T-helper 17 cell (primary cell): ENCODE measurements at regions not wholly inside any gene's neighbourhood (a gene's known extent, or its start where the extent isn't known, plus 50 kb on each side); places are given as distances from the start of the nearest gene placed in this dataset.
"Not testable (repeated sequence)": the region's sequence is repeated elsewhere in the genome, so short reads cannot be mapped to it uniquely, and the experiment has no call there.

Experiments used
- ATAC-seq: fragments of 150-1000 bp; cut with Tn5 transposase; 2 replicates; pipeline ENCODE4 v1.10.0; 2021; ENCODE audit warnings: mild to moderate bottlenecking, moderate library complexity
- DNase-seq, 3 donors: peaks; one replicate each; pipeline versions ENCODE4 v3.0.0 to v3.0.0-alpha.2; 2020 to 2021
- H3K9me3 ChIP-seq: one replicate; pipeline ENCODE4 v1.7.0; 2013; ENCODE audit warnings: low read length, mild to moderate bottlenecking; ENCODE audit not compliant: control insufficient read depth, poor library complexity, severe bottlenecking
- H3K27ac Mint-ChIP-seq: one replicate; pipeline ENCODE4 v1.8.0; 2022; ENCODE audit warnings: mild to moderate bottlenecking, moderate library complexity, mixed read lengths
- H3K27me3 Mint-ChIP-seq: one replicate; pipeline ENCODE4 v1.8.0; 2022; ENCODE audit warnings: mixed read lengths
- H3K36me3 Mint-ChIP-seq: one replicate; pipeline ENCODE4 v1.8.0; 2022; ENCODE audit warnings: low read depth, mixed read lengths
- H3K4me1 Mint-ChIP-seq: one replicate; pipeline ENCODE4 v1.8.0; 2022; ENCODE audit warnings: mild to moderate bottlenecking, mixed read lengths
- H3K4me3 Mint-ChIP-seq: one replicate; pipeline ENCODE4 v1.8.0; 2022; ENCODE audit warnings: mild to moderate bottlenecking, moderate library complexity, mixed read lengths

DNA sequence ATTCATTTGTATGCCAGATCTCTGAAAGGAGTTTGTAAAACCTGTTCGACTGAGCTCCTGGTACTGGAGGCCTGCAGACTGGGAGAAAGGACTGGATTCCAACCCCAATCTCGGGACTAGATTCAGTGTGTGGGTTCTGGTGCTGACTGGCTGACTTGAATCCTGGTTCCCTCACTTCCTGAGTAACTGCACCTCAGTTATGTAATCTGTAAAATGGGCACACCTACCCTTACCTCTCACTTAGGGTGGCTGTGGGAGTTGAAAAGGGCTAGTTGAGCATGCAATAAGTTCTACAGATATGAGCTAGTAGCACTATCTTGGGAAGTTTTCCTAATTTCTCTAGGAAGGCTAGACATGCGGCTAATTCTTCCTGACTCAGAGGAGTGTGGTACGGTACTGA is 621.3 kb upstream of the TBX3 start:
- no peaks in the 10 kb centered on the region for H3K9me3 ChIP-seq
- no peaks in the 10 kb centered on the region for H3K27me3 Mint-ChIP-seq
- no peak for DNase-seq
- H3K27ac Mint-ChIP-seq = no peak overlapping the region
- no peak for ATAC-seq
- no peak overlapping the region for H3K4me3 Mint-ChIP-seq
- H3K36me3 Mint-ChIP-seq = no peaks in the 10 kb centered on the region
- no peaks in the 10 kb centered on the region for H3K4me1 Mint-ChIP-seq

DNA sequence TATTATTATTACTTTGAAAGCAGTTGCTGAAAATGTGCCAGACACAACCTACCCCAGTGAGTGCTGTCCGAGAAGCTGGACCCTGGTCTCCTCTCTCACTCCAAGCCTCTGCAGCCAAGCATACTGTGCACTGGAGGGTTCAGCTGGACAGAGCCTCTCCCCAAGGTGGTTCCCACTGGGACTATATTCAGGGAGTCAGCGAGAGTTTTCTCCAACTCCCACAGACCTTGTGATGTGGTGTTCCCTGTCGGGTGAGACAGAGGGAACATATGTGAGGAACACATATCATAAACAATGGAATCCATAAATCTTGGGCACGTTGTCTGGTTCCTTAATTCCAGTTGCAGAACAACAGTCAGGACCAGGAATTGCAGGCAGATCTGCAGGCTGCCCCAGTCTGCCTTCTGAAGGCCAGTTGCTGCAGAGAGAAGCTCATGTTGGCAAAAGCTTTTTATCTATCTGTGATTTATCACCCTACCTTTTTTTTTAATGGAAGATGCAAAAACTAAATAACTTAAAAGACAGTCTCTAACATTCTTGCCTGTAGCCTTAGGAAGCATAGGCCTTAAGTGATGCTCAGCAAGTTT is 619.8 kb upstream of the TBX3 start:
- DNase-seq (no peak), ATAC-seq (no peak)
- H3K9me3 ChIP-seq = no peaks in the 10 kb centered on the region
- H3K36me3 Mint-ChIP-seq = no peaks in the 10 kb centered on the region
- H3K4me1 Mint-ChIP-seq = no peaks in the 10 kb centered on the region
- H3K27me3 Mint-ChIP-seq = no peaks in the 10 kb centered on the region
- no peak overlapping the region for H3K4me3 Mint-ChIP-seq
- H3K27ac Mint-ChIP-seq = no peak overlapping the region

DNA sequence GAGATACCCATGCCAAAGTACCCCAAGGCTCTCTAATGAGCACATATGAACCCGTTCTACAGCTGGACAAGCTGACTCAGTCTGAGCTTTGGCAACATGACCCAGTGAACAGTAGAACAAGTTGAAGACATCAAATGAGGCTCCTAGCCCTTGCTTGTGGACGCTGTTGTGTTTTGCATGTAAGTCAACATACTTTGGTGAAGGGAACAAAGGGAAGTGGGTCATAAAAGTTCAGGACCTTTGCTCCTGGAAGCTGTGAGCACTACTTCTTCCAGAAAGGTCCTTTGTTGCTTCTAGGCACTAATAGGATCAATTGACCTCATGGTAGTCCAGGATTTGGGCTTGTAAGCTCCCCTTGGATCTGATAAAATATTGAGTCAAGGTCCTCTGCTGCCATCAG is 613.5 kb upstream of the TBX3 start:
- Mint-ChIP-seq H3K27me3 (no peaks in the 10 kb centered on the region), H3K4me3 (no peak overlapping the region), H3K27ac (no peak overlapping the region), H3K4me1 (no peaks in the 10 kb centered on the region), H3K36me3 (no peaks in the 10 kb centered on the region)
- ATAC-seq = no peak
- DNase-seq = no peak
- H3K9me3 ChIP-seq = peaks cover 3% of the 10 kb centered on the region

DNA sequence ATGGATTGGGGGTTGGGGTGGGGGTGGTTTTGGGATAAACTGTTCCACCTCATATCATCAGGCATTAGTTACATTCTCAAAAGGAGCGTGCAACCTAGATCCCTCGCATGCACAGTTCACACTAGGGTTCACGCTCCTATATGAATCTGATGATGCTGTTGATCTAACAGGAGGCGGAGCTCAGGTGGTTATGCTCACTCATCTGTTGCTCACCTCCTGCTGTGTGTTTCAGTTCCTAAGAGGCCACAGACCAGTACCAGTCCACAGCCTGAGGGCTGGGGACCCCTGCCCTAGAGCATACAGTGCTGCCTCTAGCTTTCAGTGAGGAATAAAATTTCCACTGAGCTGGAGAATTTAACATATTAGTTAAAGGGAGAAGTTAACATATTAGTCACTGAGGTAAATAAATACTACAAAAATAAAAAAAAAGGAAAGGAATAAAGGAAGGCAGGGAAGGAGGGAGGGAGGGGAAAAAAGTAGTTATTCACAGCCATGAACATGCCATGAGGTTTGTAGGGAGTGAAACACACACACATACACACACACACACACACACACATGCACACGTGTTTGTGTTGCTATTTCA is 612.7 kb upstream of the TBX3 start:
- H3K4me1 Mint-ChIP-seq = no peaks in the 10 kb centered on the region
- H3K27me3 Mint-ChIP-seq = no peaks in the 10 kb centered on the region
- no peaks in the 10 kb centered on the region for H3K36me3 Mint-ChIP-seq
- ATAC-seq (no peak), DNase-seq (no peak)
- H3K27ac Mint-ChIP-seq = no peak overlapping the region
- peaks cover 3% of the 10 kb centered on the region for H3K9me3 ChIP-seq
- H3K4me3 Mint-ChIP-seq = no peak overlapping the region

DNA sequence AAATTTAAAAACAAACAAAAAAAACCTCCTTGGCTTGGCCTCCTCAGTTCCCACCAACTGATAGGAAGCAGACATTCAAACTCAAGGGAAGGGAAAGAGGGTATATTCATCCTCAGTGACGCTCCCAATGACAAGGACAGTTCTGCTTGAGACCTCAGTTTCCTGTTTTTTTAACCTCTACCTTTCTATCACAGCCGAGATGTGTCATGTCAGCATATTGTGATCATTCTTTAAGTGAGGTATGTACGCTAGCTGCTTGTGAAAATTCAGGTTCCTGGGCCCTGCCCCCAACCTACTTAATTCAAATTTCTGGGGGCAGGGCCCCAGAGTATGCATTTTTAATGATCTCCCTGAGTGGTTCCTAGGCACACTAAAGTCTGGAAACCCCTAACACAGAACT is 611.9 kb upstream of the TBX3 start:
- peaks cover 3% of the 10 kb centered on the region for H3K9me3 ChIP-seq
- H3K4me3 Mint-ChIP-seq = no peak overlapping the region
- H3K36me3 Mint-ChIP-seq = no peaks in the 10 kb centered on the region
- DNase-seq (no peak), ATAC-seq (no peak)
- H3K27ac Mint-ChIP-seq = no peak overlapping the region
- H3K4me1 Mint-ChIP-seq = no peaks in the 10 kb centered on the region
- no peaks in the 10 kb centered on the region for H3K27me3 Mint-ChIP-seq

DNA sequence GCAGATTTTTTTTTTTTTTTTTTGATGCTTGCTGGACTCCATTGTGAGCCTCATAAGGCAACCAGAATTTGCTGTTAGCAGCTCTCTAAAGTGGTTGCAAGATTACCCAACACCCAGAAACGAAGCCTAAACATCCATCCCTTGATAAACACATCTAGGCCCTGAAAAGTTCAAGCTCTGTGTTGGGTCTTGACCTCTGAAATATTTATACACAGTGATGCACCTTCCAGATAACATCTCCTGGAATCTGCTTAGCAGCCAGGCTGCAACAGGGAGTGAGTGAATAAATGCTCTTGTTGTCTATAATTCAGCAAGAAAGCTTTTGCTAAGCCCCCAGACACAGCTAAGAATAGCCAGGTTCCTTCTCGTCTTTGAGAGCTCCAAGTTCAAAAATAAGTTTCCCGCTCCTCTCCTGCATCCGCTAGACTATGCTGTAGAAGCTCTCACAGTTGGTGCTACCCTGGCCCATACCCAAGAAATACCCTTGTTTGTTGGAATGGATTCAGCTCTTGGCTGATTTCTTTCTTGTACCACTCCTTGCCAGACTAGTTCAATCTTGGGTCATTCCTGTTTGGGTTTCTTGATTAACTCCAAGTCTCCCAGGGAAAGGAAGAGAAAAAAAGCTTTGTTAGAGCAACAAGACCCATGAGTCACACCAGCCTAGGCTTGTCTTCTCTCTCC is 610.6 kb upstream of the TBX3 start:
- Mint-ChIP-seq H3K36me3 (no peaks in the 10 kb centered on the region), H3K27ac (no peak overlapping the region), H3K4me3 (no peak overlapping the region), H3K4me1 (no peaks in the 10 kb centered on the region), H3K27me3 (no peaks in the 10 kb centered on the region)
- no peak for DNase-seq
- ATAC-seq = no peak
- peaks cover 3% of the 10 kb centered on the region for H3K9me3 ChIP-seq

DNA sequence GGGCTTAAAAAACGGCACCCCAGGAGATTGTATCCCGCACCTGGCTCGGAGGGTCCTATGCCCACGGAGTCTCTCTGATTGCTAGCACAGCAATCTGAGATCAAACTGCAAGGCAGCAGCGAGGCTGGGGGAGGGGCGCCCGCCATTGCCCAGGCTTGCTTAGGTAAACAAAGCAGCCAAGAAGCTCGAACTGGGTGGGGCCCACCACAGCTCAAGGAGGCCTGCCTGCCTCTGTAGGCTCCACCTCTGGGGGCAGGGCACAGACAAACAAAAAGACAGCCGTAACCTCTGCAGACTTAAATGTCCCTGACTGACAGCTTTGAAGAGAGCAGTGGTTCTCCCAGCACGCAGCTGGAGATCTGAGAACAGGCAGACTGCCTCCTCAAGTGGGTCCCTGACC is 601.5 kb upstream of the TBX3 start:
- H3K36me3 Mint-ChIP-seq, H3K4me3 Mint-ChIP-seq, H3K9me3 ChIP-seq, H3K27me3 Mint-ChIP-seq, DNase-seq, ATAC-seq, H3K4me1 Mint-ChIP-seq, H3K27ac Mint-ChIP-seq: not testable (repeated sequence)

DNA sequence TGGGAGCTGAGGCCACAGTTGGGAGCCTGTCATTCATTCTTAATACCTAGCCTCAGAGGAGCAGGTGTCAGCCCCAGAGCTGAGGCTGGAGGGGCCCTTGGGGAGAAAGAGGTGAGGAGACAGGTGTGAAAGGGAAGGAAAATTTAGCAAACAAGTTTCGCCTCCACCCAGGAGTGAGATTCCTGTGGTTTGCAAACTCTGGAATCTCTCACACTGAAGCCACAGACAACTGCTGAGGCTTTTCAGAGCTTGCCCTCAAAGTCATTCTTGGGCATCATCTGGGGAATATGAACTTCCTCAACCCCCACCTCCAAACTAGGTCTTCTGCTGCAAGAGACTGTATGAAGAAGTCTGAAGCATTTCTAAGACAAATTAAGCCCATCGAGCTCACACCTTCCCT is 589.5 kb upstream of the TBX3 start:
- H3K4me3 Mint-ChIP-seq = no peak overlapping the region
- no peak for ATAC-seq
- H3K9me3 ChIP-seq = no peaks in the 10 kb centered on the region
- DNase-seq = no peak
- H3K27me3 Mint-ChIP-seq = no peaks in the 10 kb centered on the region
- H3K4me1 Mint-ChIP-seq = no peaks in the 10 kb centered on the region
- no peak overlapping the region for H3K27ac Mint-ChIP-seq
- H3K36me3 Mint-ChIP-seq = no peaks in the 10 kb centered on the region

DNA sequence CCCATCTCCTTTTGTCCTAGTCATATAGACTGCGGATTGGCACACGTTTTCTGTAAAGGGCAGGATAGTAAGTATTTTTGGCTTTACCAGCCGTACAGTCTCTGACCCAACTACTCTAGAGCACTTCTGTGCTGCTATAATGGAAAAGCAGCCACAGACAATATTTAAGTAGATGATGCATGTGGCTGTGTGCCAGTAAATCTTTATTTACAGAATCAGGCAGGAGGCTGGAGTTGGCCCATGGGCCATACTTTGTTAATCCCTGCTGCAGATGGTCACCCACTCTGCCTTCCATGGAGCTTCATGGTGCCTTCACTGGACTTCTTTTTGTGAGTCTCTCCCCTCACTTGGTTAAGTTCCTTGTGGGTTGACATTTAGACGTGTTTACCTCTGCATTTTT is 584.5 kb upstream of the TBX3 start:
- no peaks in the 10 kb centered on the region for H3K4me1 Mint-ChIP-seq
- no peak overlapping the region for H3K27ac Mint-ChIP-seq
- DNase-seq (no peak), ATAC-seq (no peak)
- H3K4me3 Mint-ChIP-seq = no peak overlapping the region
- no peaks in the 10 kb centered on the region for H3K27me3 Mint-ChIP-seq
- H3K9me3 ChIP-seq = no peaks in the 10 kb centered on the region
- H3K36me3 Mint-ChIP-seq = no peaks in the 10 kb centered on the region

DNA sequence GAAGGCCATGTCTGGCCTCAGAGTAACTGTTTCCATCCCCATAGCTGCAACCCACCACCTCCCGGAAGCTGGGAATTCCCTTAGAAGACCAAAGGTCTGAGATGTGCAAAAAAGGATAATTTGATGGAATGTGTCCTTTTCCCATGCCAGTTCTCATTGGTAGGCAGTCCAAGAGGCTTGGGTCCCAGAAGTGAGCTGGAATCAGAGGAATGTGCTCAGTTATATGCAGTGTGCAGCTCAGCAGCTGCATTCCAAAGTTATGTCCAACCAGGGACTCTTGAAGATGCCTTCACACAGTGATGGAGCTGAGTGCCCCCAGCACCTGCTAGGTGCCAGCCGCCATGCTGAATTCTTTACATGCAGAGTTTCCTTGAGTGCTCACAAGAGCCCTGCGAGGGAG is 583.9 kb upstream of the TBX3 start:
- Mint-ChIP-seq H3K27me3 (no peaks in the 10 kb centered on the region), H3K4me1 (no peaks in the 10 kb centered on the region), H3K36me3 (no peaks in the 10 kb centered on the region), H3K4me3 (no peak overlapping the region), H3K27ac (no peak overlapping the region)
- no peaks in the 10 kb centered on the region for H3K9me3 ChIP-seq
- ATAC-seq = no peak
- DNase-seq = no peak

DNA sequence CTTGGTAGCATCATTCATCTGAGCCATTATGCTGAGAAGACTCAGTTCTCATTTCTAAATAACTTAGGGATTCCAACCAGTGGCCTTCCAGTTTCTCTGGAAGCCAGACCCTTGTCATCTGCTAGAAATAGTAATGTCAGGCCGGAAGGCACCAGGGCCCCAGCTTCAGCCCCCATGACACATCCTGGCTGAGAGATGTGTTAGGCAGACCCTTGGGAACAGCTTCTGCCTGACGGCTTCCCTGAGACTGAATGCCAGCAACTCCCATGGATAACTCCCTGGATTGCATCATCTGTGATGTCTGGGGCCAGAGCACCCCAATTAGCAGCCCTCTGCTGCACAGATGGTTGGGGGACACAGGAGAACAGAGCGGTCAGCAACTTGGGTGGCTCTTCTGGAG is 583.5 kb upstream of the TBX3 start:
- H3K9me3 ChIP-seq = no peaks in the 10 kb centered on the region
- no peak overlapping the region for H3K27ac Mint-ChIP-seq
- no peaks in the 10 kb centered on the region for H3K36me3 Mint-ChIP-seq
- no peak overlapping the region for H3K4me3 Mint-ChIP-seq
- DNase-seq (no peak), ATAC-seq (no peak)
- no peaks in the 10 kb centered on the region for H3K4me1 Mint-ChIP-seq
- H3K27me3 Mint-ChIP-seq = no peaks in the 10 kb centered on the region

DNA sequence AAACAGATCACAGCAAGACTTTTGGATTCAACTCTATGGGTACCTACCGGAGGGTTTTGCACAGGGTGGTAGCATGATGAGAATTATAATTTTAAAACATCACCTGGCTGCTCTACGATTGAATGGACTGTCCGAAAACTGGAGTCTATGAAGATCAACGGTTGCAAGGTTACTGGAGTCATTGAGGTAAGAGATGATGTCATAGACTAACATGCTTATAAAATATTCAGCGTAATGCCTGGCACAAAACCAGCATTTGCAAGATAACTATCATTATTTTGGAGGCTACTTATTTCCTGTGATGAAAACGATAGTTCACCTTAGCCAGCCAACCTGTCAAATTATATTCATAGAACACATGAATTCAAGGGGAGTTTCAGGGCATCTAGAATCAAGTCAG is 580.6 kb upstream of the TBX3 start:
- H3K27me3 Mint-ChIP-seq = no peaks in the 10 kb centered on the region
- no peak for DNase-seq
- ATAC-seq = no peak
- H3K4me1 Mint-ChIP-seq = no peaks in the 10 kb centered on the region
- H3K36me3 Mint-ChIP-seq = no peaks in the 10 kb centered on the region
- H3K4me3 Mint-ChIP-seq = no peak overlapping the region
- no peaks in the 10 kb centered on the region for H3K9me3 ChIP-seq
- H3K27ac Mint-ChIP-seq = no peak overlapping the region

DNA sequence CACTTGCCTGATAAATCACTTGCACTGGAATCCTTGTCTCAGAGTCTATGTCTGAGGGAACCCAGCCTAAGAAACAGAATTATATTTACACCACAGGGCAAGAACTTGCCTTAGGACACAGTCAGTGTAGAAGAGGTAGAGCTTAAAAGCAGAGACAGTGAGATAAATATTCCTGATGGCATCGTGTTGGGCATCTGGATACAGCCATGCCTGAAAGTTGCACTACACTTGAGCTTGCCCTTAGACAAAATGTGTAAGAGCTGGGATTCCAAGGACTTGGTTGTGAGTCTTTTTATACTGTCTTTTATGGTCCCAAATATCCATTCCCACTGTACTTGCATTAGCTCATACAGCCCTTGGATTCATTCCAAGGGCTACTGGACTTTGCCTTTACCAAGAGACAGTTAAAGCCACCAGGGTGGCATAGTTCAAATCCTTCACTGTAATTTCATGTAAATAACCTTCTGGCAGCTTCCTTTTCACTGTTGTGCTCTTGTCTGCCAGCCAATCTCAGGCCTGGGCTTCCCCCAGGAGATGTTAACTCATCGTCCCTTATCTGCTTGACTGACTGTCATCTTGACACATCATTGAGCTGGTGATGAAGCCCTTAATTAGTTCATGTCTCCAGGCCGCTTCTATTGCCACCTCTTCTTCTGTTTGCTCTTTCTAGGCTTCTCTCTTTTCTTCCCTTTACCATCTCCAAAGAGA is 577.9 kb upstream of the TBX3 start:
- H3K9me3 ChIP-seq = no peaks in the 10 kb centered on the region
- ATAC-seq (no peak), DNase-seq (no peak)
- Mint-ChIP-seq H3K4me1 (no peaks in the 10 kb centered on the region), H3K27me3 (no peaks in the 10 kb centered on the region), H3K4me3 (no peak overlapping the region), H3K27ac (no peak overlapping the region), H3K36me3 (no peaks in the 10 kb centered on the region)
